NCI-H1105 treated with DMSO at 0.1 percent for 48 hours (cell line): ENCODE measurements at regions not wholly inside any gene's neighbourhood (a gene's known extent, or its start where the extent isn't known, plus 50 kb on each side); places are given as distances from the start of the nearest gene placed in this dataset.
"Not testable (repeated sequence)": the region's sequence is repeated elsewhere in the genome, so short reads cannot be mapped to it uniquely, and the experiment has no call there.

Experiments used
- DNase-seq: peaks from one replicate; lab custom pipeline; 2025; lab: John Stamatoyannopoulos, UW

GRCh38 chr4:163693211-163693610, 198.7 kb downstream of the TMA16 start:
- no peak for DNase-seq

- no peak for DNase-seq
Measured at GRCh38 chr4:163693776-163694175, 199.3 kb downstream of the TMA16 start.

- no peak for DNase-seq
Measured at GRCh38 chr4:163694385-163694784, 199.9 kb downstream of the TMA16 start.

GRCh38 chr4:163697121-163697520, 202.6 kb downstream of the TMA16 start:
- no peak for DNase-seq

GRCh38 chr4:163700383-163700782, 205.9 kb downstream of the TMA16 start:
- DNase-seq, result not testable (repeated sequence)

- no peak for DNase-seq
Measured at GRCh38 chr4:163701916-163702315, 207.4 kb downstream of the TMA16 start.

GRCh38 chr4:163702736-163703135, 208.2 kb downstream of the TMA16 start:
- DNase-seq, result no peak

- DNase-seq, result peak; percentile 12
Measured at GRCh38 chr4:163703251-163703650, 208.8 kb downstream of the TMA16 start.

GRCh38 chr4:163707873-163708272, 213.4 kb downstream of the TMA16 start:
- no peak for DNase-seq

- DNase-seq, result no peak
Measured at GRCh38 chr4:163709601-163710000, 215.1 kb downstream of the TMA16 start.

- no peak for DNase-seq
Measured at GRCh38 chr4:163710158-163710557, 215.7 kb downstream of the TMA16 start.

GRCh38 chr4:163724495-163724894, 230.0 kb downstream of the TMA16 start:
- not testable (repeated sequence) for DNase-seq

- DNase-seq, result no peak
Measured at GRCh38 chr4:163726641-163727040, 232.2 kb downstream of the TMA16 start.

GRCh38 chr4:163731071-163731470, 236.6 kb downstream of the TMA16 start:
- no peak for DNase-seq

- no peak for DNase-seq
Measured at GRCh38 chr4:163732473-163732872, 238.0 kb downstream of the TMA16 start.

GRCh38 chr4:163736876-163737275, 242.4 kb downstream of the TMA16 start:
- DNase-seq, result no peak

GRCh38 chr4:163737846-163738245, 243.4 kb downstream of the TMA16 start:
- DNase-seq, result not testable (repeated sequence)

GRCh38 chr4:163738521-163738920, 244.0 kb downstream of the TMA16 start:
- no peak for DNase-seq

- DNase-seq, result no peak
Measured at GRCh38 chr4:163744861-163745260, 250.4 kb downstream of the TMA16 start.

- no peak for DNase-seq
Measured at GRCh38 chr4:163747293-163747692, 252.8 kb downstream of the TMA16 start.

- DNase-seq, result no peak
Measured at GRCh38 chr4:163747886-163748285, 253.4 kb downstream of the TMA16 start.

- peak; percentile 75 for DNase-seq
Measured at GRCh38 chr4:163748449-163748848, 254.0 kb downstream of the TMA16 start.

- DNase-seq, result peak; percentile 13
Measured at GRCh38 chr4:163755013-163755412, 260.5 kb downstream of the TMA16 start.

GRCh38 chr4:163757219-163757618, 262.7 kb downstream of the TMA16 start:
- DNase-seq, result no peak

GRCh38 chr4:163758032-163758431, 263.5 kb downstream of the TMA16 start:
- no peak for DNase-seq
